ENCODE measurements at regions not wholly inside any gene's neighbourhood (a gene's known extent, or its start where the extent isn't known, plus 50 kb on each side); places are given as distances from the start of the nearest gene placed in this dataset.

DNA sequence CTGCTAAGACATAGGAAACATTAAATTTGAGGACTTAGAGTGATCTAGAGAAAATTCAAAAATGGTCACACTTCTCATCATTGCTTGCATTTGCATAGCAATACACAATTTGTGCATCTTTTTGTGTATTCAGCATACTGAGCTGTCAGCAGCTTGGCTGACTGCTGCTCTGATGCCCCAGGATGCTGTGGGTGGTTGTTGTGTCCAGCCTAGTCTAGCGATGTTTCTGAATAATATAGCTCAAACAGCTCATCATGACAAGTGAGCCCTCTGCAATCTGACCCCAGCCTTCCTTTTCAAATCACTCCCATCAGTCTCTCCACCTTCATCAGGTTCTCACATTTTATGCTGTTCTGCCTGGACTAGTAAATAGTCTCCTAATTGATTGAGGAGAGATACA lies 483.7 kb upstream of the SPHKAP start:
- Mint-ChIP-seq H3K27me3 (ENCODE audit: insufficient read depth) (no peaks in the 10 kb centered on the region; the same call in 1 of the 2 replicates), H3K36me3 (ENCODE audit: low read depth) (no peaks in the 10 kb centered on the region), H3K27ac (no peak overlapping the region), H3K4me1 (ENCODE audit: low read depth) (peaks cover 13% of the 10 kb centered on the region), H3K4me3 (no peak overlapping the region), H3K9me3 (no peaks in the 10 kb centered on the region)
- TF ChIP-seq, protein P1, sequence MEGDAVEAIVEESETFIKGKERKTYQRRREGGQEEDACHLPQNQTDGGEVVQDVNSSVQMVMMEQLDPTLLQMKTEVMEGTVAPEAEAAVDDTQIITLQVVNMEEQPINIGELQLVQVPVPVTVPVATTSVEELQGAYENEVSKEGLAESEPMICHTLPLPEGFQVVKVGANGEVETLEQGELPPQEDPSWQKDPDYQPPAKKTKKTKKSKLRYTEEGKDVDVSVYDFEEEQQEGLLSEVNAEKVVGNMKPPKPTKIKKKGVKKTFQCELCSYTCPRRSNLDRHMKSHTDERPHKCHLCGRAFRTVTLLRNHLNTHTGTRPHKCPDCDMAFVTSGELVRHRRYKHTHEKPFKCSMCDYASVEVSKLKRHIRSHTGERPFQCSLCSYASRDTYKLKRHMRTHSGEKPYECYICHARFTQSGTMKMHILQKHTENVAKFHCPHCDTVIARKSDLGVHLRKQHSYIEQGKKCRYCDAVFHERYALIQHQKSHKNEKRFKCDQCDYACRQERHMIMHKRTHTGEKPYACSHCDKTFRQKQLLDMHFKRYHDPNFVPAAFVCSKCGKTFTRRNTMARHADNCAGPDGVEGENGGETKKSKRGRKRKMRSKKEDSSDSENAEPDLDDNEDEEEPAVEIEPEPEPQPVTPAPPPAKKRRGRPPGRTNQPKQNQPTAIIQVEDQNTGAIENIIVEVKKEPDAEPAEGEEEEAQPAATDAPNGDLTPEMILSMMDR (IDR thresholded peaks at IDR 0.05) = no peak
- no peak for DNase-seq

DNA sequence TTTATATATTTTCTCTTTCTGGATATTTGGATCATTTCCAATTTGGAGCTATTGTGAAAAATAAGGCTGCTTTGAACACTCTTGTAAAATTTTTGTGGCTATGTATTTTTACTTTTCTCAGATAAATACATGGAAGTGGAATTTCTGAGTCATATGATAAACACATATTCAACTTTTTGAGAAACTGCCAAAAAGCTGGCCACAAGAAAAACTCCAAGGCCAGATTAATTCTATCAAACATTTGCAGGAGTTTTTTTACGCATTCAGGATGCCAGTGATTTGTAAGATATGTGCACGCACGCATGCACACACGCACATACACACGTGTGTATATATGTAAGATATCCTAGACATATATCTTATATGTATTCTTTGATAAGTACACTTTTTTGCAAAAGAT lies 477.5 kb upstream of the SPHKAP start:
- H3K9me3 Mint-ChIP-seq = no peaks in the 10 kb centered on the region
- H3K36me3 Mint-ChIP-seq (ENCODE audit: low read depth) = 0 out of 2 replicates have a peak, but pooled peaks cover 14% of the 10 kb centered on the region

DNA sequence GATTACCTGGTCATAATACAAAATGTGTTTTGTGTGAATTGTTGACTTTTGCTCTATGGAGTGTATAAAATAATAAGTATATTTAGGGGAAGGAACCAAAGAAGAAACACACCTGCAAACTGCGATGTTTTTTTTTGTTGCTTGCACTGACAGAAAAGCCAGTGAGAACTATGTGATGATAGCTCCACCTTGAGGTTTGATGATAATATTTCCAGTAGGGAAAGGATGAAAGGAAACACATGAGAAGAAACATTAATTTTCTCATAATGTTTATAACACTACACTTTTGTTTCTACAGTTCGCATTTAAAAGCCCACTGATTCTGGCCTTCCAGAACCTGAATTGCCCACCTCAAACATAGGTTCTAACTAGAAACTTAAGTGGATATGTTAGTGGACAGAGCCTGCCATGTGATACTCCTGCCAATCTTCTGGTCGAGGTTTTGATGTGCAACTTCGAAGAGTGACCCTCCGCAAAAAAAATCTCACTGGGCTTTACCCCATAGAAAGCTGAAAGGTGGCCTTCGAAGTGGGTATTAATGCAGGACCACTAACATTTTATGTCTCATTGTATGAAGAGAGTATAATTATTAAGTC lies 476.4 kb upstream of the SPHKAP start:
- no peaks in the 10 kb centered on the region for H3K9me3 Mint-ChIP-seq

More for the DNA sequence above, 477.5 kb upstream of the SPHKAP start:
- TF ChIP-seq, protein P1 (IDR thresholded peaks at IDR 0.05) = no peak
- peak; percentile 88 for DNase-seq
- Mint-ChIP-seq H3K4me3 (no peak overlapping the region), H3K27ac (peak overlapping the region; percentile 19; the same call in 1 of the 2 replicates), H3K27me3 (ENCODE audit: insufficient read depth) (no peaks in the 10 kb centered on the region), H3K4me1 (ENCODE audit: low read depth) (peaks cover 66% of the 10 kb centered on the region)

GRCh38 chr2:228655331-228655730 lies 473.8 kb upstream of the SPHKAP start:
- Mint-ChIP-seq H3K27ac (no peak overlapping the region), H3K27me3 (ENCODE audit: insufficient read depth) (no peaks in the 10 kb centered on the region), H3K4me3 (no peak overlapping the region), H3K36me3 (ENCODE audit: low read depth) (peaks cover 23% of the 10 kb centered on the region; the same call in 1 of the 2 replicates), H3K9me3 (no peaks in the 10 kb centered on the region; the same call in 1 of the 2 replicates), H3K4me1 (ENCODE audit: low read depth) (peaks cover 91% of the 10 kb centered on the region)
- TF ChIP-seq, protein P1 (IDR thresholded peaks at IDR 0.05) = no peak
- no peak for DNase-seq

More for the DNA sequence above, 476.4 kb upstream of the SPHKAP start:
- peaks cover 77% of the 10 kb centered on the region for H3K4me1 Mint-ChIP-seq (ENCODE audit: low read depth)
- no peaks in the 10 kb centered on the region for H3K27me3 Mint-ChIP-seq (ENCODE audit: insufficient read depth)
- peaks cover 18% of the 10 kb centered on the region; the same call in 1 of the 2 replicates for H3K36me3 Mint-ChIP-seq (ENCODE audit: low read depth)
- TF ChIP-seq, protein P1 (IDR thresholded peaks at IDR 0.05) = peak; percentile 85
- peak; percentile 63 for DNase-seq
- no peak overlapping the region for H3K4me3 Mint-ChIP-seq
- no peak overlapping the region for H3K27ac Mint-ChIP-seq

- H3K4me3 Mint-ChIP-seq = no peak overlapping the region
- TF ChIP-seq, protein P1 (IDR thresholded peaks at IDR 0.05) = no peak
- DNase-seq = no peak
- H3K27me3 Mint-ChIP-seq (ENCODE audit: insufficient read depth) = no peaks in the 10 kb centered on the region
- no peak overlapping the region for H3K27ac Mint-ChIP-seq
- peaks cover 27% of the 10 kb centered on the region; the same call in 1 of the 2 replicates for H3K36me3 Mint-ChIP-seq (ENCODE audit: low read depth)
- H3K4me1 Mint-ChIP-seq (ENCODE audit: low read depth) = peaks cover 91% of the 10 kb centered on the region
- no peaks in the 10 kb centered on the region; the same call in 1 of the 2 replicates for H3K9me3 Mint-ChIP-seq
Measured at GRCh38 chr2:228654707-228655106, 473.2 kb upstream of the SPHKAP start.
